Hepatocyte (in vitro differentiated cells): ENCODE measurements at regions not wholly inside any gene's neighbourhood (a gene's known extent, or its start where the extent isn't known, plus 50 kb on each side); places are given as distances from the start of the nearest gene placed in this dataset.

Experiments used
- DNase-seq: peaks from one replicate; pipeline ENCODE4 v3.0.0-alpha.2; 2016; ENCODE audit warnings: low spot score
- H2AFZ ChIP-seq: fragments of 200-600 bp; sonication (generic); 2 replicates; pipeline ENCODE4 v1.6.0; 2016; ENCODE audit warnings: antibody characterized with exemption, mild to moderate bottlenecking
- H3K27ac ChIP-seq: fragments of 200-600 bp; sonication (generic); 2 replicates; pipeline ENCODE4 v1.5.1; 2016; ENCODE audit warnings: mild to moderate bottlenecking
- H3K27me3 ChIP-seq: fragments of 200-600 bp; sonication (generic); 2 replicates; pipeline ENCODE4 v1.6.1; 2016
- H3K36me3 ChIP-seq: fragments of 200-600 bp; sonication (generic); replicated peaks from 2 replicates; pipeline ENCODE4 v1.5.1; 2016; ENCODE audit warnings: low read depth; ENCODE audit not compliant: insufficient read depth
- H3K4me1 ChIP-seq: fragments of 200-600 bp; sonication (generic); 2 replicates; pipeline ENCODE4 v1.5.1; 2016; ENCODE audit warnings: mild to moderate bottlenecking, moderate library complexity; ENCODE audit not compliant: insufficient read depth
- H3K4me2 ChIP-seq: fragments of 200-600 bp; sonication (generic); 2 replicates; pipeline ENCODE4 v1.6.0; 2016
- H3K4me3 ChIP-seq: fragments of 200-600 bp; sonication (generic); 2 replicates; pipeline ENCODE4 v1.5.1; 2016; ENCODE audit warnings: mild to moderate bottlenecking
- H3K79me2 ChIP-seq: fragments of 200-600 bp; sonication (generic); 2 replicates; pipeline ENCODE4 v1.6.0; 2017; ENCODE audit warnings: mild to moderate bottlenecking
- H3K9me2 ChIP-seq: fragments of 200-600 bp; sonication (generic); replicated peaks from 2 replicates; pipeline ENCODE4 v1.6.0; 2017; ENCODE audit warnings: mild to moderate bottlenecking; ENCODE audit not compliant: insufficient read depth
- H3K9me3 ChIP-seq: fragments of 200-600 bp; sonication (generic); 2 replicates; pipeline ENCODE4 v1.5.1; 2016; ENCODE audit warnings: low read depth, mild to moderate bottlenecking
- H4K20me1 ChIP-seq: fragments of 200-600 bp; sonication (generic); 2 replicates; pipeline ENCODE4 v1.6.0; 2016; ENCODE audit warnings: mild to moderate bottlenecking; ENCODE audit not compliant: insufficient read depth, poor library complexity, severe bottlenecking
- CTCF ChIP-seq: fragments of 200-600 bp; sonication (generic); IDR thresholded peaks from 2 replicates; pipeline ENCODE4 v1.5.1; 2016; ENCODE audit warnings: antibody characterized with exemption, mild to moderate bottlenecking; ENCODE audit not compliant: poor library complexity
- EZH2 ChIP-seq: fragments of 200-600 bp; sonication (generic); IDR thresholded peaks from 2 replicates; pipeline ENCODE4 v1.6.1; 2016; ENCODE audit warnings: antibody characterized with exemption, mild to moderate bottlenecking, borderline replicate concordance
- EZH2phosphoT487 ChIP-seq: fragments of 200-600 bp; sonication (generic); IDR thresholded peaks from one replicate; pipeline ENCODE4 v1.6.1; 2018; ENCODE audit warnings: antibody characterized with exemption, mild to moderate bottlenecking, low read depth, moderate library complexity; ENCODE audit not compliant: unreplicated experiment, severe bottlenecking
- WGBS: methylation state at CpG from one replicate; pipeline ENCODE4 v1.1.6; 2016; ENCODE audit warnings: low lambda C conversion rate; ENCODE audit errors: missing lambda C conversion rate; 5-methylcytosine and 5-hydroxymethylcytosine counted together

- no peak for DNase-seq
- WGBS: 37% methylated on average over 1 of the region's 1 CpG
- H3K27me3 ChIP-seq: no peaks in the 10 kb centered on the region
- no peaks in the 10 kb centered on the region for H4K20me1 ChIP-seq
- no peaks in the 10 kb centered on the region for H3K4me1 ChIP-seq
- no peak overlapping the region for H3K4me2 ChIP-seq
- no peaks in the 10 kb centered on the region for H3K9me3 ChIP-seq
- no peaks in the 10 kb centered on the region for H3K9me2 ChIP-seq
- H3K36me3 ChIP-seq: no peaks in the 10 kb centered on the region
- no peaks in the 10 kb centered on the region for H3K79me2 ChIP-seq
- H3K27ac ChIP-seq: no peak overlapping the region
- H2AFZ ChIP-seq: no peak overlapping the region
- TF ChIP-seq EZH2 (no peak), EZH2phosphoT487 (no peak), CTCF (no peak)
- no peak overlapping the region for H3K4me3 ChIP-seq
Measured at GRCh38 chr6:168765752-168766151, 324.8 kb downstream of the SMOC2 start.

DNA sequence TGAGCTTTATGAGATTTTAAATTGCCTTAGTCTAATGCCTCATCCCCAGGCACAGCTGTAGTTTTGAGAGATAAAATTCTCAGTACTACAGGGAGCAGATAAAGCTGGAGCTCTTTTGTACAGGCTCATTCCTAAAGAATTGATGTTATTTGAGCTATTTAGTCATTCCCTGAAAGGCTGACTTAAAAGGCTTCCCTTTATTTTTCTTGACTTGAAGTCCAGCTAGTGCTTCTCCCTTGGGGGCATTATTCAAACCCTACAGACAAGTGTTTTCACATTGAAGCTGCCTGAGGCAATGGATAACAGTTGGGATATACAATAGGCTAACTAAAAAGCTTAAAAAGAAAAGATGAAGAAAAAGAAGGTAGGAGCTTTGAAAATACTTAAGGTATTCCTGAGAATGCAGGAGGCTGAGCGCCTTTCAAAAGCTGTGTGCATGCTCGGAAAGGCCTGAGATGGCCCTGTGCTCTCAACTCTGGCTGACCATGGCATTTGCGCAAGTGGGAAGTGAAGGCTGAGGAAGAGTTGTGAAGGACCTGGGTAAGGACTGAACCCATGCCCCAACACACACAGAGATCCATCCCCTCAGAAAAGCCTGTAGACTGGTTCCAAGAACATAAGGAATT lies 315.1 kb downstream of the SMOC2 start:
- DNase-seq: no peak
- peak overlapping the region; percentile 20 for H3K4me2 ChIP-seq
- WGBS: 87% methylated on average over 3 of the region's 3 CpGs

GRCh38 chr6:168746643-168747042 lies 305.7 kb downstream of the SMOC2 start:
- no peak for TF ChIP-seq EZH2phosphoT487
- TF ChIP-seq CTCF: no peak
- TF ChIP-seq EZH2: no peak

More for the DNA sequence above, 315.1 kb downstream of the SMOC2 start:
- Histone ChIP-seq H3K36me3 (no peaks in the 10 kb centered on the region), H2AFZ (no peak overlapping the region), H3K79me2 (no peaks in the 10 kb centered on the region), H3K4me3 (no peak overlapping the region), H3K4me1 (peaks cover 4% of the 10 kb centered on the region), H3K27ac (no peak overlapping the region), H3K27me3 (no peaks in the 10 kb centered on the region), H4K20me1 (no peaks in the 10 kb centered on the region), H3K9me2 (no peaks in the 10 kb centered on the region), H3K9me3 (no peaks in the 10 kb centered on the region)
- no peak for TF ChIP-seq CTCF
- TF ChIP-seq EZH2: no peak
- no peak for TF ChIP-seq EZH2phosphoT487

GRCh38 chr6:168746013-168746412 lies 305.0 kb downstream of the SMOC2 start:
- Histone ChIP-seq H3K79me2 (no peaks in the 10 kb centered on the region), H3K9me2 (no peaks in the 10 kb centered on the region), H3K4me1 (no peaks in the 10 kb centered on the region), H3K4me2 (no peak overlapping the region), H3K27me3 (no peaks in the 10 kb centered on the region), H3K27ac (no peak overlapping the region), H2AFZ (no peak overlapping the region), H3K9me3 (no peaks in the 10 kb centered on the region), H3K4me3 (no peak overlapping the region), H3K36me3 (no peaks in the 10 kb centered on the region), H4K20me1 (no peaks in the 10 kb centered on the region)
- DNase-seq: no peak
- WGBS: 83% methylated on average over 3 of the region's 3 CpGs
- TF ChIP-seq EZH2: no peak
- no peak for TF ChIP-seq CTCF
- TF ChIP-seq EZH2phosphoT487: no peak

More at GRCh38 chr6:168746643-168747042, 305.7 kb downstream of the SMOC2 start:
- Histone ChIP-seq H3K4me2 (no peak overlapping the region), H3K27me3 (no peaks in the 10 kb centered on the region), H4K20me1 (no peaks in the 10 kb centered on the region), H3K27ac (no peak overlapping the region), H2AFZ (no peak overlapping the region), H3K79me2 (no peaks in the 10 kb centered on the region), H3K9me3 (no peaks in the 10 kb centered on the region), H3K9me2 (no peaks in the 10 kb centered on the region), H3K4me1 (no peaks in the 10 kb centered on the region), H3K36me3 (no peaks in the 10 kb centered on the region), H3K4me3 (no peak overlapping the region)
- 87% methylated on average over 1 of the region's 1 CpG for WGBS
- DNase-seq: no peak
